GM18517 (cell line): ENCODE measurements at regions not wholly inside any gene's neighbourhood (a gene's known extent, or its start where the extent isn't known, plus 50 kb on each side); places are given as distances from the start of the nearest gene placed in this dataset.
"Not testable (repeated sequence)": the region's sequence is repeated elsewhere in the genome, so short reads cannot be mapped to it uniquely, and the experiment has no call there.

Experiments used
- ATAC-seq: cut with Tn5 transposase; IDR thresholded peaks from one replicate; pipeline ENCODE4 v1.9.1; 2021; ENCODE audit warnings: mild to moderate bottlenecking, moderate library complexity; ENCODE audit not compliant: unreplicated experiment

DNA sequence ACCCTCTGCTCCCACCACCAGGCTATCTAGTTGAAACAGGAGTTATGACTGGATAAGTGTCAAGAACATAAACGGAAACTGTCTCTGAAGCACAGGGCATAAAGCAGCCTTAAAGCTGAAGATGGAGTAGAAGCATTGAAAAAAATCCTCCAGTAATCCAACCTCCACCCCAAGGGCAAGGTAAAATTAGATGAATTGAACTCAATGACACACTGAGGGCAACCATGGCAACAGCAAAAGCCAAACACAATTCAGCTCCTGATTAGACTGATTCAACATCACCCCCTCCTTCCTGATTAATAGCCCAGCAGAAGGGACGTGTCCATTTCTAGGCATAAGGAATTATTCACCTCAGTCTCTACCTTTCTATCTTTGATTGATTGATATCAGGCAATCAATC, 183.2 kb upstream of the MAP3K1 start:
- no peak for ATAC-seq

GRCh38 chr5:56631719-56632118, 183.6 kb upstream of the MAP3K1 start:
- ATAC-seq: no peak

DNA sequence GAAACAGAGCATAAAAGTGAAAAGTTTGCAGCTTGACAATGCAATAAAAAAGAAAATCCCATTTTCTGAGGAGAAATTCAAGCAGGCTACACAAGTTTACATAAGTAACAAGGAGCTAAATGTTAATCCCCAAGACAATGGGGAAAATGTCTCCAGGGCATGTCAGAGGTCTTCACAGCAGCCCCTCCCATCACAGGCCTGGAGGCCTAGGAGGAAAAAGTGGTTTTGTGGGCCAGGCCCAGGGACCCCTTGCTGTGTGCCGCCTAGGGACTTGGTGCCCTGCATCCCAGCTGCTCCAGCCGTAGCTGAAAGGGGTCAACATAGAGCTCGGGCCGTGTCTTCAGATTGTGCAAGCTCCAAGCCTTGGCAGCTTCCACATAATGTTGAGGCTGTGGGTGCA, 186.7 kb upstream of the MAP3K1 start:
- ATAC-seq: not testable (repeated sequence)

- no peak for ATAC-seq
Measured at GRCh38 chr5:56625541-56625940, 189.8 kb upstream of the MAP3K1 start.

DNA sequence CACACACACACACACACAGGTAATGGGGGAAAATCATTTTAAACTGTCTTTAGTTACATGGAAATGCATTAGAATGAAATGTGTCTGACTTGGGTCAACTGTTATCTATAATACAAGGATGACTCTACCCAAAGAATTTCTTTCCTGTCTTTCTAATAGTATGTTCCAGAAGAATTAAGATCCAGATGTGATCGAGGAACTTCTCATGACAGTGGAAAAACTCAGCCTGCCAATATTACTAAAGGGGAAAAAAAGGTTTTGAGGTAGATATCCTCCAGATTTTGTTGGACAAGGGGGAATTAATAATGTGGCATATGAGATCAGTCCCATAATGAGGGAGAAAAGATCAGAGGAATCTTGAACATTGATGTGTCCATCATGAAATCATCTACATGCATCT, 190.6 kb upstream of the MAP3K1 start:
- no peak for ATAC-seq

DNA sequence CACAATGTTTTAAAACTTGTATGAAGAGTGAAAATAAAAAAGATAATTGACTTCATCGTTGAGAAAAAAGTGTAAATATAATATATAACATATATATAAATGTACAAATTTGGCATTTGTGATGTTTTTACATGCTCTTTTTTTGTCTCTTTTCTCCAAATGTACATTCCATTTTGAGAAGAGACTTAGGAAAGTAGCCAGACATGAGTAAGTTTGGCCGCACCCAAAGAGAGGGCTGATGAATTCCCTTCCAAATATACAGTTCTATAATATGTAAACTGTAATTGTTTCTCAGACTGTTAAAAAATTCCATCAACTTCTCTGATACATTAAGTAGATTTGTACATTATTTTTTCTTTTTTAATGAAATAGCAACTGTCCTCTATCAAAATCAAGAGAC, 193.2 kb upstream of the MAP3K1 start:
- no peak for ATAC-seq

DNA sequence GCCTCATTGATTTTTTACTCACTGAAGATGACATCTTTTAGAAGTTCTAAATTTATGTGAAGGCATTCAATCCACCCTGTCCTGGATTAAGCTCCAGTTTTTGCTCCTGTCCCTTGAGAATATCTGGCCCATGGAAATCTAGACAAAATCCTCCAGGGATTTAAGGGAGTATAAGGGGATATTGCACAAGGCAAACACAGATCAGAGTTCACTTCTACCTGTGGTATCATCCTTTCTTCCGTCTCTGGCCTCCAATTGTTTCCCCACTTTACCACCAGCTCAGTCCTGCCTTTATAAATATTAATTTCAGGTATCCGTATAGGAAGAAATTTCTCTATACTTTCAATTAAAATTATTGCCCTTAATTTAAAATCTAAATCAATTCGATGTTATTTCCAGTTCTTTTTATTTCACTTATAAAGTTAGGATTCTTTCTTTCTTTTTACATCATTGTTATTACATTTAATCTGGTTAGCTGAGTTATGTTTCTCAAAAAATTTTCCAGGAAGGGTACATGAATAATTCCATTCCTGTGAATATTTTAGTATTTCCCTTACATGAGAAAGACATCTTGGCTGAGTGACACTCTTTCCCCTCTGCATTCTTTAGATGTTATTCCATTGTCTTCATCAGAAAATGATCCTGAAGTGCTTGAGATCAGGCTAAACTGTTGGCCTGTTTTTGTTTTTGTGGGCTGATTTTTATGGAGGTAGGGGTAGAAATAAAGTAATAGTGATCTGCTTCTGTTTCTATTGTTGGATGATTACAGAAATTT, 194.3 kb upstream of the MAP3K1 start:
- no peak for ATAC-seq

- no peak for ATAC-seq
Measured at GRCh38 chr5:56617998-56618397, 197.4 kb upstream of the MAP3K1 start.

DNA sequence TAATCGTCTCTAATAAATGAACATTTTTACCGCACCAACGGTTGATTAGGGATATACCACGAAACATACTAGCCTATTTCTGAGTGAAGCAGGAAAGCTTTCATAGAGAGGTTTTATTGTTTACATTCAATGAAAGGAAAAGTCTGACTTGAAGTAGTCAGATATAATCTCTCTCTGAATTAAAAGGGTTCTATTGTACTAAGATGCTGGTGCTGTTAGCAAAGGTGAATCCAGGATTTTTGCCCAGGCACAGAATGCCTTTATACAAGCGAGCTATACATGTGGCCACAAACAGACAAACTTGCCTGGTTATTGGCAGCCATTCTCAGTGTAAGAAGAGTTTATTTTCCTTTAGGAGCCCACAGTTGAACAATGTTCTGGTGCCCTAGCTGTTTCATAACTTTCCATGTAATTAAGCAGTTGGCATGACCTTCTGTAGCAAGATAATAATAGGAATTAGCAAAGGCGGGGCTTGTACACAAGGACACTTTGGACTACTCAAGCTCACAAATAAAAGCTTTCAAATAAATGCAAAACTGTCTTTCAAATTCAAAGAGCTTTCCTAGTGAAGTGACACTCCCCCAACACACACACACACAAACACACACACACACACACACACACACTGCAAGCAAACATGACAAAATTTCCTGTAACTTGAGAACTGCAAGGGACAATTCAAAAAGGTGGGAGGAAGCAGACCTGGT, 198.7 kb upstream of the MAP3K1 start:
- no peak for ATAC-seq

GRCh38 chr5:56615361-56616153, 199.8 kb upstream of the MAP3K1 start:
- ATAC-seq: no peak

- ATAC-seq: no peak
Measured at GRCh38 chr5:56612759-56613158, 202.6 kb upstream of the MAP3K1 start.

DNA sequence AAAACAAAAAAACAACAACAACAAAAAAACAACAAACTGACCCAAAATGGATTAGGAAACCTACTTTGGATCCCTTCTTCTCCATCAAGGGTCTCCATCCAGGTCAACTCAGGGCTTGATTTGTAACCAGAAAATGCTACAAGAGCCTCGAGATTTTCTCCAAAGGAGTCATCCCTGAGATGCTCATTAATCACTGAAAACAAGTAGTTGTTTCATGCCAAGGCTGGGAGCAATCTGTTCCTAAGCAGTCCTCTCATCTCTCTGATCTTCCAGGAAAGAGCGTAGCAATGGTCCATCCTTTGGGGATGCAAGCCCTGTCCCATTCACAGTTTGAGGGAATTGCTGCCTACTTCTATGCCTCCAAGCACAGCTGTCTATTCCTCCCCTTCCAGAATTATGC, 203.0 kb upstream of the MAP3K1 start:
- no peak for ATAC-seq

GRCh38 chr5:56610093-56610698, 205.2 kb upstream of the MAP3K1 start:
- ATAC-seq: no peak

DNA sequence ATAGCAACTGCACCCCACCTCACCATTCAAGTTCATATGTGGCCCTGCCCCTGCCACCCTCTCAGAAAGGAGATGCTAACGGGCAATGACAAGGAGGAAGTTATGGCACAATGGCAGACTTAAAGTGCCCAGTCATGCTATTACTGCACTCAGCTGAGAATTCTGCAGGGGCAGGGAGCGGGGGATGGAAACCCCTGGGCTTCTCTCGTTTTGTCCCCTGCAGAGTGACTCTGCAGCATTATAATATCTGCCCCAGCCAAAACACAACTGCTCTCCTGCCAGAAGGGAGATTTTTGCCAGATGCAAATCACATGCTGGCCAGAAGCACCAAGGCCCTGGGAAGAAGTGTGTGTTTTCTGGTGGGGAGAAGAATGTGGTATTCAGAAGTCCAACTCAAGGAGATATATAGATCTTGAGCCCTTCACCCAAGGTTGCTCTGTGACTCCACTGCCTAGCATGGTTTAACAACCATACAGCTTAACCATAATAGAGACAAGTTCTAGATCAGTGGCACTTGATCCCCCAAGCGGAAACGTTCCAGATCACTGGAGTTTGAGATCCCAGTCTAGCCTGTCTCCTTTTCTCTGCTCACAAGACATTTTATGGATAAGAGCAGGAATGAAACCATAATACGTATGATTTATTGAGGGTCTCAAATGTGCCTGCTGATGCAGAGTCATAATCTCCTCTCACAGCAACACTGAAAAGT, 207.0 kb upstream of the MAP3K1 start:
- no peak for ATAC-seq

GRCh38 chr5:56607551-56607950, 207.8 kb upstream of the MAP3K1 start:
- no peak for ATAC-seq

GRCh38 chr5:56607074-56607473, 208.3 kb upstream of the MAP3K1 start:
- no peak for ATAC-seq

DNA sequence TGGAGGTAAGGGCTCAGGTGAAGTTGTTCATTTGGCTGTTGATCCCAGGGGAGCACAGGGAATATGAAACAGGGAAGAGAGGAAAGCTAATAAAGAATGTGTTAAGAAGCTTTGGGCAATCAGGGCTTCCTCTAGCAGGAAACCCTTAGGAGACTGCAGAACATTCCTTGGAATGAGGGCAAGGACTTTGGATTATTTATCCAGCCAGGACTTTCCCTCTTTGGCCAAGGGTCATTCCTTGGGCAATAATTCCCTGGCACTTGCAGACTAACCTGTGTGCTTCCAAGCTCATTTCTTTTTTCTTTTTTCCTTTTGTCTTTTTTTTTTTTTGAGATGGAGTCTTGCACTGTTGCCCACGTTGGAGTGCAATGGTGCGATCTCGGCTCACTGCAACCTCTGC, 209.2 kb upstream of the MAP3K1 start:
- no peak for ATAC-seq

GRCh38 chr5:56605231-56605630, 210.1 kb upstream of the MAP3K1 start:
- no peak for ATAC-seq

- ATAC-seq: no peak
Measured at GRCh38 chr5:56601641-56602071, 213.7 kb upstream of the MAP3K1 start.

DNA sequence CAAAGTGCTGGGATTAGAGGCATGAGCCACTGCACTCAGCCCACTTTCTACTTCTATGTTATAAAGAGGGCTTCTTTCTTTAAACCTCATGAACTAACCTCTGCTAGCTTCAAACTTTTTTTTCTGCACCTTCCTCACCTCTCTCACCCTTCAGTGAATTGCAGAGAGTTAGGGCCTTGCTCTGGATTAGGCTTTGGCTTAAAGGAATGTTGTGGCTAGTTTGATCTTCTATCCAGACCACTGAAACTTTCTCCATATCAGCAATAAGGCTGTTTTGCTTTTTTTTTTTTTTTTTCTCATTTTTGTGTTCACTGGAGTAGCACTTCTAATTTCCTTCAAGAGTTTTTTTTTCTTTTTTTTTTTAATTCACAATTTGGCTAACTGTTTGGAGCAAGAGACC, 216.4 kb upstream of the MAP3K1 start:
- no peak for ATAC-seq

DNA sequence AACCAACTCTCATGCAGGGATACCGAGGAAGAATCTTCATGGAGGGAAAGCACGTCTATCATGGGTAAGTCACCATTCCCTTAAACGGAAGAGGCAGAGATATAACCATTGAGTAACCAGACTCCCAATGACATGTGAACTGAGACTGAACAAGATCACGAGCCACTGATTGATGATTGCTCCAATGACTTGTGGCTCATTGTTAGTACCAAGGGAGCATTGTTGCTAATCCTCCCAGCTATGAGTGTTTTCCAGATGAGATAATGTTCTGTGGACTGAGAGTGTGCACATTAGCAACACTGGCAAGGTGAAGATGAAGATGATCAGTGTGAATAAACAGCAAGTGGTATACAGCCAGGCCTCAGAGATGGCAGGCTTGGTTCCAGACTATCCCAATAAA, 219.2 kb upstream of the MAP3K1 start:
- ATAC-seq: no peak
